Sigmoid colon (tissue), 4 donors: ENCODE measurements at regions not wholly inside any gene's neighbourhood (a gene's known extent, or its start where the extent isn't known, plus 50 kb on each side); places are given as distances from the start of the nearest gene placed in this dataset.

Experiments used
- EP300 ChIP-seq, 4 donors: sonication (generic); formaldehyde crosslinking; IDR thresholded peaks; one replicate each; pipeline ENCODE4 v1.6.1; 2017; ENCODE audit warnings: antibody characterized with exemption in 4 of 4
- POLR2A ChIP-seq, 2 donors: fragments of 450-650 bp; IDR thresholded peaks; one replicate each; pipeline ENCODE4 v1.6.1; 2016; ENCODE audit warnings: antibody characterized with exemption in 2 of 2, mild to moderate bottlenecking in 2 of 2, moderate library complexity in 2 of 2
- POLR2AphosphoS5 ChIP-seq, 4 donors: sonication (generic); formaldehyde crosslinking; IDR thresholded peaks; one replicate each; pipeline ENCODE4 v1.6.1; 2017; ENCODE audit warnings: antibody characterized with exemption in 4 of 4
- TF ChIP-seq, protein P1 (sequence below), 4 experiments: fragments of 450-650 bp in 3 of 4; fragments of 200-600 bp in 1 of 4; IDR thresholded peaks; one replicate each; pipeline ENCODE4 v1.5.1; 2016 to 2019; ENCODE audit warnings: antibody characterized with exemption in 4 of 4, mild to moderate bottlenecking in 3 of 4, moderate library complexity in 2 of 4

GRCh38 chr1:245086389-245086969 is 68.3 kb upstream of the KIF26B start:
- TF ChIP-seq, protein P1, sequence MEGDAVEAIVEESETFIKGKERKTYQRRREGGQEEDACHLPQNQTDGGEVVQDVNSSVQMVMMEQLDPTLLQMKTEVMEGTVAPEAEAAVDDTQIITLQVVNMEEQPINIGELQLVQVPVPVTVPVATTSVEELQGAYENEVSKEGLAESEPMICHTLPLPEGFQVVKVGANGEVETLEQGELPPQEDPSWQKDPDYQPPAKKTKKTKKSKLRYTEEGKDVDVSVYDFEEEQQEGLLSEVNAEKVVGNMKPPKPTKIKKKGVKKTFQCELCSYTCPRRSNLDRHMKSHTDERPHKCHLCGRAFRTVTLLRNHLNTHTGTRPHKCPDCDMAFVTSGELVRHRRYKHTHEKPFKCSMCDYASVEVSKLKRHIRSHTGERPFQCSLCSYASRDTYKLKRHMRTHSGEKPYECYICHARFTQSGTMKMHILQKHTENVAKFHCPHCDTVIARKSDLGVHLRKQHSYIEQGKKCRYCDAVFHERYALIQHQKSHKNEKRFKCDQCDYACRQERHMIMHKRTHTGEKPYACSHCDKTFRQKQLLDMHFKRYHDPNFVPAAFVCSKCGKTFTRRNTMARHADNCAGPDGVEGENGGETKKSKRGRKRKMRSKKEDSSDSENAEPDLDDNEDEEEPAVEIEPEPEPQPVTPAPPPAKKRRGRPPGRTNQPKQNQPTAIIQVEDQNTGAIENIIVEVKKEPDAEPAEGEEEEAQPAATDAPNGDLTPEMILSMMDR (IDR thresholded peaks at IDR 0.05) = no peak
- TF ChIP-seq POLR2AphosphoS5 (IDR thresholded peaks at IDR 0.05) (no peak), EP300 (IDR thresholded peaks at IDR 0.05) (no peak), POLR2A (IDR thresholded peaks at IDR 0.05) (no peak)
